Stimulated activated CD8-positive, alpha-beta memory T cell treated with anti-CD3 and anti-CD28 coated beads, Interleukin-4, amount 100 ng/mL, for 48 hours (primary cell): ENCODE measurements at regions not wholly inside any gene's neighbourhood (a gene's known extent, or its start where the extent isn't known, plus 50 kb on each side); places are given as distances from the start of the nearest gene placed in this dataset.

Experiments
- DNase-seq: peaks from one replicate; pipeline ENCODE4 v3.0.0-alpha.2; 2020

- DNase-seq, result no peak
These were observed 176.2 kb upstream of the NOVA1 start for GRCh38 chr14:26773906-26774593.

- no peak for DNase-seq
These were observed 178.1 kb upstream of the NOVA1 start for GRCh38 chr14:26775765-26776563.

GRCh38 chr14:26791117-26791806, 193.4 kb upstream of the NOVA1 start:
- DNase-seq, result no peak

GRCh38 chr14:26794731-26795130, 196.9 kb upstream of the NOVA1 start:
- DNase-seq, result no peak

GRCh38 chr14:26808407-26808806, 210.6 kb upstream of the NOVA1 start:
- no peak for DNase-seq

GRCh38 chr14:26810631-26811030, 212.8 kb upstream of the NOVA1 start:
- no peak for DNase-seq

- DNase-seq, result no peak
These were observed 214.0 kb upstream of the NOVA1 start for GRCh38 chr14:26811756-26812305.

GRCh38 chr14:26820138-26820537, 222.3 kb upstream of the NOVA1 start:
- DNase-seq, result no peak

- DNase-seq, result no peak
These were observed 222.7 kb upstream of the NOVA1 start for GRCh38 chr14:26820572-26820971.

GRCh38 chr14:26828741-26829140, 230.9 kb upstream of the NOVA1 start:
- DNase-seq, result no peak

- DNase-seq, result no peak
These were observed 235.9 kb upstream of the NOVA1 start for GRCh38 chr14:26833621-26834176.

- no peak for DNase-seq
These were observed 238.2 kb upstream of the NOVA1 start for GRCh38 chr14:26835979-26836570.

- DNase-seq, result no peak
These were observed 241.6 kb upstream of the NOVA1 start for GRCh38 chr14:26839481-26839880.

- no peak for DNase-seq
These were observed 243.5 kb upstream of the NOVA1 start for GRCh38 chr14:26841326-26841725.

GRCh38 chr14:26841920-26842741, 244.3 kb upstream of the NOVA1 start:
- DNase-seq, result no peak

- no peak for DNase-seq
These were observed 247.5 kb upstream of the NOVA1 start for GRCh38 chr14:26845151-26845818.

- DNase-seq, result no peak
These were observed 248.6 kb upstream of the NOVA1 start for GRCh38 chr14:26846388-26846787.

- DNase-seq, result no peak
These were observed 251.7 kb upstream of the NOVA1 start for GRCh38 chr14:26849514-26849913.

GRCh38 chr14:26851793-26852192, 254.0 kb upstream of the NOVA1 start:
- DNase-seq, result no peak

- DNase-seq, result no peak
These were observed 257.4 kb upstream of the NOVA1 start for GRCh38 chr14:26855077-26855753.
